ENCODE measurements at regions not wholly inside any gene's neighbourhood (a gene's known extent, or its start where the extent isn't known, plus 50 kb on each side); places are given as distances from the start of the nearest gene placed in this dataset.

GRCh38 chr3:107861904-107862303 is 228.9 kb downstream of the CD47 start:
- no peak for TF ChIP-seq CTCF (IDR thresholded peaks at IDR 0.05)
- no peak for TF ChIP-seq POLR2A (IDR thresholded peaks at IDR 0.05)

Data from lower leg skin (tissue), 3 donors.